EL (cell line): ENCODE measurements at regions not wholly inside any gene's neighbourhood (a gene's known extent, or its start where the extent isn't known, plus 50 kb on each side); places are given as distances from the start of the nearest gene placed in this dataset.

Source experiments
- DNase-seq: peaks from one replicate; pipeline ENCODE4 v3.0.0-alpha.2; 2016

GRCh38 chr15:93861956-93862741, 369.2 kb upstream of the MCTP2 start:
- no peak for DNase-seq

GRCh38 chr15:93861413-93861812, 369.9 kb upstream of the MCTP2 start:
- no peak for DNase-seq

DNA sequence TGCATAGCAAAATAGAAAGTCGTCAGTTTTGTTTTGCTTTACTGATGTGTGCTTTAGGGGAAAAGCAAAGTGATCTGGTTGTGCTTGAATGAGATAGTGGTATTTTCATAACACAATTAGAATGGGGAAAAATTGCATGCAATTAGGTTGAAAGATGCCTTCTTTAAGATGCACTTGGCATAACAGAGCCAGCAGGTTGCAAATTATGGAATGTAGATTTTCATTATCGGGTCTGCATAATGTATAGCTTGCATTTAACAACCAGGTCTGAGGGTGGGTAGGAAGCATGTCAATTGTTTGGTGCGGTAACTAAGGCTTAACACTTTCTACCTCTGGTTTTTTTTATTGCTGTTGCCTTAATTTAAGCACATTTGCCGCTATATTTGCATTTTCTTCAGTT, 370.7 kb upstream of the MCTP2 start:
- no peak for DNase-seq

DNA sequence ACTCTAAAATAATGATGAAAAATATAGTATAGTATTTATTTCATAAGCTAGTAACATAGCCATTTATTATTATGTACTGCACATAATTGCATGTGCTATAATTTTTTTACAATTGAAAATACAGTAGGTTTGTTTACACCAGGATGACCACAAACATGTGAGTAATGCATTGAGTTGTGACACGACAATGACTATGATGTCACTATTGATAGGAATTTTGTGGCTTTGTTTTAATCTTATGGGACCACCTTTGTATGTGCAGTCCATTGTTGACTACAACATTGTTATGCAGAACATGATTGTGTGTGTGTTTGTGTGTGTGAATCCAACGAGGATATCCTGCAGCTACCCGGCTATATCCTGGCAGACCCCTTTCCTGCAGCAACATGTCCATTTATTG, 372.2 kb upstream of the MCTP2 start:
- no peak for DNase-seq

DNA sequence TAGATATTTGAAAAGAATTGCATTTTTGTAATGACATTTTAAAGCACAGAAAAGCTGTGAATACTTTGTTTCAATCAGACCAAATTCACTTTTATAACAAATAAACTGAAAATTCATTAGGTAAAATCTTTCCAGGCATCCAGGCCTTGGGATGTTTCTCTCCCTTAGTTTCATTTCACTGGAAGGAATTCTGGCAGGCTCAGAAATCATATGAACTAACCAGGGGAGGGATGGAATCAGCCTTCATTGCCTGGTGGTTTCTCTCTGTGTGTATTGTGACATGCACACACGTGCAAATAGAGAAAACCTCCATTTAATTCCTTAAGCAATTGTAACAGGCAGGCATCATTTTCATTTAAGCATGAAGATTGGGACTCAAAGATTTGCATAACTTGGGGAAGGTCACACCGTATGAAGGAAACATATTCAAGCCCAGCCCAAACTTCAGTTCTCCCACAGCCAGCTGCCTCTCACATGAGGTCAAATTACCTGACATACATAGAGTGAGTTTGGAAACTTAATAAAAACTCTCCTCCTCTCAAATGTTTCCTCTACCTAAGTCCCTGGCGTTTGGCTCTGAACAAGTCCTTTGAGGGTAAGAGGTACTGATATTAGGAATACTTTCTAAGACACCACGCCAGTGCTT, 376.1 kb upstream of the MCTP2 start:
- DNase-seq = no peak

DNA sequence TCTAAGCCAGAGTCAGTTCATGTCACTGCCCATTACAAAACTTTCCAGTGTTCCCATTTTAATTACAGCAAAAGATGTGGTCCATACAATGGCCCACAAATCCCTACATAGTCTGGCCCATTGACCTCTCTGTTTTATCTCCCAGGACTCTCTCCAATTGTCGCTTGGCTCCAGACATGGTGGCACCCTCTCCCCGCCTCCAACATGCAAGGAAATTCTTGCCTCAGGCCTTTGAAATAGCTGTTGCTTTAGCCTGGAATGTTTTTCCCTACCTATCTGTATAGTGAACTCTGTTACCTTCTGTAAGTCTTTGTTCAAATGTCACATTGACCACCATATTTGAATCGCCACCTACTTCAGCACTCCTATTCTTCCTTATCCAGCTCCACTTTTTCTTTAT, 377.3 kb upstream of the MCTP2 start:
- no peak for DNase-seq

DNA sequence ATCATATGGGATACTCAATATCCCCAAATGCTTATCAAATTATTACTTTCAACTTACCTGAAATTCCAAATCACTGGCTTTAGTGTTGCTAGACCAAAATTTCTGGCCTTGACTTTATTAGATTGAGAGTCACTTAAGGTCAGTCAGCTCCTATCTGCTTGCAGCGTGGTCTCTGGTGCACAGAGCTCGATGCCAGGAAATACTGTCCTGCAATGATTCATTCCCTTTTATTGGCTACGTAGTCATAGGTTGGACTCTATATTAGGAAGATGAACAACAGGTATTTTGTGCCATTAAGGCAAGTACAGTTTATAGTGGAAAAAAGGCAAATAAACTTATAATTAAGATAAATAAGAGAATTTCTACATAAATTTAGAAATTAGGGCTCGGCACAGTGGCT, 378.6 kb upstream of the MCTP2 start:
- DNase-seq = no peak

GRCh38 chr15:93848490-93848889, 382.9 kb upstream of the MCTP2 start:
- no peak for DNase-seq

DNA sequence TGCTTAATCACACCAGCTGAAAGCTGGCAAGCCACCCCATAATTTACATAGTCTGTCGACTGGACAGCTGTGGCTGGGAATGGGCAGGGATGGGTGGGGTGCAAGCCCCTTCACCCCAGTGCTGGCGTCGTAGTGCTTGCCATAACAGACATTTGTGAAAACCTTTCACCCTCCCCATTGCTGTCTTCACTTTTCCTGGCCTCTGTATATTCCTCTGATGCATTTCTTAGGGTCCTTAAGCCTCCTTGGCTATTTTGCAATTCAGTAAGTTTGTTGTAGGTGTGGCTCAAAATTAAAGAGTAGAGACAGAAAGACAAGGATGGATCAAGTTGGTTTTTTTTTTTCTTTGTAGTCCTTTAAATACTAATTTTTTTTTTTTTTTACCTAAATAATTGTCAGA, 383.3 kb upstream of the MCTP2 start:
- DNase-seq = no peak

GRCh38 chr15:93846148-93846547, 385.2 kb upstream of the MCTP2 start:
- DNase-seq = no peak

DNA sequence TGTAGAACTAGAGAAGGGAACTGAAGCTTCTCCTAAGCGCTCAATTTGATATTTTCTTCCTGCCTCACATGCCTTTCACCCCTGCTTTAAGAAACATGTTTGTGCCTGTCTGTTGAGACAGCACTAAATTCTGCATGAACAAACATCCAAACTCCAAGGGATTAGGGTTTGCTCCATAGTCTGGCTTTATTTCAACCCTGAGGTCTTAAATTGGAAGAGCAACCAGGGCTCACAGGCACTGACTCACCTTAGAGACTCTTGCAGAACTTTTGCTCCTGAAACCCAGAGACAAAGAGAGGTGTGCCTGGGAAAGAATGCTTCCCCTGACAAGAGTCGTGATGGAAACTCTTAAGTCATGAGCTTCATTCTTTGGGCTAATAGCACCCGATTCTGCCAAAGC, 393.9 kb upstream of the MCTP2 start:
- no peak for DNase-seq

DNA sequence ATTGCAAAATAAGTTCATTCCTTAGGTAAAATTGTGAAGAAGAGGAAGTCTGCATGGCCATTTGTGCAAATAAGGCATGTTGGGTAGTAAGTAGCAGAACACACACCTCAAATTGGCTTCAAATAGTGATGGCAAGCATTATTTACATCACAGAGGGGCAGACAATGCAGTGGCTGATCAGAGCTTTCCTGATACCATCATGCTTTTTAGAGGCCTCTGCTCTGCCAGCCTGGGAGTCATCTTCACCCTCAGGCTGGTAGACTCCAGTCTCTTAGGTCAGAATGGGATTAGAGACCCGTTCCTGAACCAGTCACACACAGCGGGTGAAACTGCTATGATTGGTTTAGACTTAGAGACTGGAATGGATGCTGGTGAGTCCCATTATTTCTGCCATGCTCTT, 396.0 kb upstream of the MCTP2 start:
- DNase-seq = no peak

GRCh38 chr15:93831641-93832040, 399.7 kb upstream of the MCTP2 start:
- no peak for DNase-seq

- no peak for DNase-seq
Measured at GRCh38 chr15:93830221-93831080, 400.9 kb upstream of the MCTP2 start.

- no peak for DNase-seq
Measured at GRCh38 chr15:93829115-93829870, 402.1 kb upstream of the MCTP2 start.

DNA sequence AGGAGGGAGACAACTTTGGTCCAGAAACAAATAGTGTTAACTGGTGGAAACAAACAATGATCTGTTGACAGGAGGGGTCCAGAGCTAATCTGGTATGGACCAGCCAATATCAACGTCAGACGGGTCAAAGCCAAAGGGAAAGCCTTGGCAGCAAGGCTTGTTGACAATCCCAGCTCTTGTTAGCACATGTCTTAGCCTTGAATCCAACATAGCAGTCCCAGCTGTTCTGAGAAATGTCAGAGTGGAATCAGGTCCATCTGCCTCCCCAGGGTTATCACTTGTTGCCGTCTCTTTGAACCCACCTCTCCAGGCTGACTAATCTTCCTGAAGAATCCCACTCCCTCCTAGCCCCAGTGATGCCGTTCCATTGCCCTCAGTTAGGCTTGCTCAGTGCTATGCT, 404.6 kb upstream of the MCTP2 start:
- no peak for DNase-seq

GRCh38 chr15:93826293-93826692, 405.1 kb upstream of the MCTP2 start:
- DNase-seq = no peak

DNA sequence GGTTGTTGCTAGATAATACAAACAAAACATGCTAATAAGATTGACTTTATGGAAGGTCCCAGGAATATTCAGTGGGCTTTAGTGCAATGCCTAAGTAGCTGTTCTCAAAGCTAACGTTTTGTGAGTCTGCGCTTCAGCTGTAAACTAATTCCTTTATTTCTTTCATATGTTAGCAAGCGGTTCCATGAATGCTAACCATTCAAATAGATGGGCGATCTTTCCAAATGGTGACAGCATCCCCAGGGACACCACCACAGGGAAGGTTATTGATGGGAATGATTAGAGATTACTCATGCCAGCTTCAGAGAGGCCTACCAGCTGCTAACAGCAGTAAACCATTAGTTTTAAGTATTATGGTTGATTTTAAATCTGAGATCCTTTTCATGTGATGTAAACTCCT, 405.7 kb upstream of the MCTP2 start:
- no peak for DNase-seq

DNA sequence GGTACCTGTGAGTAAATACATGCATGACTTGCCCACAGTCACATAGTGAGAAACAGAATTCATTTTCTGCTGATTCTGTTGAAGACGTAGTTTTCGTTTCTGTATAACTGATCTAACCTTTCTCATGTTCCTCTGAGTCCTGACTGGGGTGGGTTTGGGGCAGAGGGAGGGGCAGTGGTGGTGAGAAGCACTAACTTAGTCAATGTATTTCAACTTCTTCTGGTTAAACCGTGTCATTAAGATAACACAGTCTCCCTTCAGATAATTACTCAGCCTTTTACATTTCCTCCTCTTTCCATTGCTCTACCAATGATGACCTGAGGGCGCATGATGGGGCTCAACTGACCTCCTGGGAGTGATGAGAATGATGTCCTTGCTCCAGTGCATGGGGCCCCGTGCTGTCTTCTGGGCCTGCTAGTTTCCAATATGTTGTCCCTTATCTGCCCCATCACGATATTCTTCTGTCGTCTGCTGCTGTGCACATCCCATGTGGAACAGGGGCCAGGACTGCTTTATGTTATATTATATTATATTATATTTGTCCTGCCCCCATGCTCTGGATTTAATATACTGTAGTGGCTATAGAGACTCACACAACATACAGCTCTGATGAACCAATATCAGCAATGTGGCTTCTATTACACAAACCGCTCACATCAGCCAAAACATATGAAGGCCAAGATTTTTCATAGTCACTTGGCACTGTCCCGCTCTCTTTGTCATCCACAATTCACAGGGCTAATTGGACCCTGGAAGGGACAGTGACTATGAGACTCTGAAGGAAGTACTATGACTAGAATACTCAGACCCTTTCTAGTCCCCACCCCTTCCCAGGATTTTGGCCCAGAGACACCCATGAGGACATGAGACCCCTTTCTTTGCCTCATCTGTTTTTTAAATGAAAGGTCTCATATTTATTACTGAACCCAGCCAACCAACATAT, 407.1 kb upstream of the MCTP2 start:
- no peak for DNase-seq

DNA sequence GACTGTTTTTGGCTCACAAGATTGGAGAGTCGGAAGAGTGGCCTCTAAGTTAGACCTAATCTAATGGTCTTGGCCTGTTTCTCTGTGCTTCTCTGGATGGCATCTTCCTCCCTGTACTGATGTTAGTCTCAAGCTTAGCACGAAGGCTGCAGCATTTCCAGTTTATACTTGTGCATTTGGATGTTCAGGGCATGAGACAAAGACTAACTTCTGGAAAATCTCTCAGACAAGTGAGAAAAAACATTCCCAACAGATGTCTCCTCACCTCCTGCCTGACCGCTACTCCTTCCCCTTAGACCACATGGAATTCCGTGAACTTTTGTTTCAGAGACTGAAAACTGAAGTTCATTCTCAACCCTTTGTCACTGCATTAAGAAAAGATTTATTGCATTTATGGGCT, 410.8 kb upstream of the MCTP2 start:
- DNase-seq = no peak

DNA sequence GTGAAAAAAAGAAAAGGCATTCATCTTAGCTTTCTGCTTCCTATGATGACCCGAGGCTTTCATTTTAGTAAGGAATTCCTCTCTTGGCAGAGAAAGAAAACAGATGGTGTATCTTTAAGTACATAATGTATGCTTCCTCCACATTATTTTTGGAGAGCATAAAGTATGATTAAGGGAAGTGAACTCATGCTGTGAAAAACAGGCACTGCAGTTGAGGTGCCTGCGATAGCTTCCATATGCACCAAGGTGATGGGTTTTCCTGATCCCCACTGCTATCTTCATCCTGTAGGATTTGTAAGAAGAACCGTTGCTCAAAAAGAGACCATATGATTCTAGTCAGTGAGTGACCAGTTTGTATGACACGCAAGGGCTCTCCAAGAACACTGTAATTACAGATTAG, 411.5 kb upstream of the MCTP2 start:
- DNase-seq = no peak

GRCh38 chr15:93816815-93817214, 414.5 kb upstream of the MCTP2 start:
- DNase-seq = no peak
